OCI-LY7 (cell line): ENCODE measurements at regions not wholly inside any gene's neighbourhood (a gene's known extent, or its start where the extent isn't known, plus 50 kb on each side); places are given as distances from the start of the nearest gene placed in this dataset.
"Not testable (repeated sequence)": the region's sequence is repeated elsewhere in the genome, so short reads cannot be mapped to it uniquely, and the experiment has no call there.

Experiments used
- CTCF ChIP-seq: fragments of 200-600 bp; sonication (generic); conservative IDR thresholded peaks from 2 replicates; pipeline ENCODE4 v1.5.1; 2014; ENCODE audit warnings: mild to moderate bottlenecking, antibody characterized with exemption, low read length, moderate library complexity, mixed read lengths
- EZH2phosphoT487 ChIP-seq: fragments of 200-600 bp; sonication (generic); IDR thresholded peaks from 2 replicates; pipeline ENCODE4 v1.6.1; 2018; ENCODE audit warnings: low read depth, borderline replicate concordance, mild to moderate bottlenecking, mixed run types, antibody characterized with exemption, low read length, moderate library complexity, mixed read lengths

- TF ChIP-seq EZH2phosphoT487, CTCF: not testable (repeated sequence)
These were observed 83.6 kb upstream of the ALDH3B2 start for GRCh38 chr11:67758009-67758408.
